HG02610 (cell line): ENCODE measurements at regions not wholly inside any gene's neighbourhood (a gene's known extent, or its start where the extent isn't known, plus 50 kb on each side); places are given as distances from the start of the nearest gene placed in this dataset.
"Not testable (repeated sequence)": the region's sequence is repeated elsewhere in the genome, so short reads cannot be mapped to it uniquely, and the experiment has no call there.

ENCODE experiments used
- ATAC-seq: cut with Tn5 transposase; IDR thresholded peaks from one replicate; pipeline ENCODE4 v1.9.1; 2021; ENCODE audit warnings: mild to moderate bottlenecking, moderate library complexity; ENCODE audit not compliant: unreplicated experiment

GRCh38 chr6:167467793-167468431, 143.0 kb downstream of the TTLL2 start:
- no peak for ATAC-seq

- no peak for ATAC-seq
These were observed 144.2 kb downstream of the TTLL2 start for GRCh38 chr6:167469101-167469500.

DNA sequence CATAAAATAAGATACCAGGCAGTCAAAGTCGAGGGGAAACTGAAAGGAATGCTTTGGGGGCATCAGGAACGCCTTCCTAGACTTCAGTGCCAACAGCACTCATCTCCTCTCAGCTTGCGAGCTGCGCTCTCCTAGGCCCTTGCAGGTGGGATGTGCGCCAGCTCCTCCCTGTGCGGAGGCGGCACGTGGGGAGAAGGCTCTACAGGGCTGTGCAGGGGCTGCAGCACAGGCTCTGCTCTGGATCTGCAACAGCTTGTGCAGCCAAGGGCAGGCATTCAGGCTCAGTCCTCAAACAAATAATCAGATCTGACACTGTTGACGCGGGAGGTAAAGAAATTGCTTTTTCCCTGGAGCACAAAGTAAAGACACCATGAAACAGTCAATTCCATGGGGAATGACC, 144.8 kb downstream of the TTLL2 start:
- ATAC-seq: no peak

- no peak for ATAC-seq
These were observed 145.4 kb downstream of the TTLL2 start for GRCh38 chr6:167470101-167470835.

GRCh38 chr6:167470836-167471547, 146.1 kb downstream of the TTLL2 start:
- ATAC-seq: no peak

GRCh38 chr6:167471548-167471930, 146.7 kb downstream of the TTLL2 start:
- ATAC-seq: no peak

DNA sequence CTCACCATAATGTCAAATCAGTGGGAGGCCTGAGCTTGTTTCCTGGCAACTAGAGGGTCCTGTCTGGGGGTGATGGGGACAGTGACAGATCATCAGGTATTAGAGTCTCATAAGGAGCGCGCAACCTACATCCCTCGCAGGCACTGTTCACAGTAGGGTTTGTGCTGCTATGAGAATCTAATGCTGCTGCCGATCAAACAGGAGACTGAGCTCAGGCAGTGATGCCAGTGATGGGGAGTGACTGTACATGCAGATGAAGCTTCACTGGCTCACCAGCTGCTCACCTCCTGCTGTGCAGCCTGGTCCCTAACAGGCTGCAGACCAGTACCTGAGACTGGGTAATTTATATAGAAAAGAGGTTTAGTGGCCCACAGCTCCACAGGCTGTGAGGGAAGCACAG, 147.3 kb downstream of the TTLL2 start:
- ATAC-seq: no peak

DNA sequence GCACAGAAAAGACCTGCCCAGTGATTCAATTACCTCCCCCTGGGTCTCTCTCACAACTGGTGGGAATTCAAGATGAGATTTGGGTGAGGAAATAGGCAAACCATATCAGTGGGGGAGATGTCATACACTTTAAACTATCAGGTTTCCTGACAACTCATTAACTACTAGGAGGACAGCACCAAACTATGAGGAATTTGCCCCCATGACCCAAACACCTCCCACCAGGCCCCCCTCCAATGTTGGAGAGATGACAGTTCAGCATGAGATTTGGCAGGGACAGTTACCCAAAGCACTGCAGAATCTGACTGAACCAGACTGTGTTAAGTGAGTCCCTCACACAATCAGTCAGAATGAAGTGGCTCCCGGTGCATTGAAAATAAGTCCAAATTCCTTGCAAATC, 148.0 kb downstream of the TTLL2 start:
- ATAC-seq: no peak

DNA sequence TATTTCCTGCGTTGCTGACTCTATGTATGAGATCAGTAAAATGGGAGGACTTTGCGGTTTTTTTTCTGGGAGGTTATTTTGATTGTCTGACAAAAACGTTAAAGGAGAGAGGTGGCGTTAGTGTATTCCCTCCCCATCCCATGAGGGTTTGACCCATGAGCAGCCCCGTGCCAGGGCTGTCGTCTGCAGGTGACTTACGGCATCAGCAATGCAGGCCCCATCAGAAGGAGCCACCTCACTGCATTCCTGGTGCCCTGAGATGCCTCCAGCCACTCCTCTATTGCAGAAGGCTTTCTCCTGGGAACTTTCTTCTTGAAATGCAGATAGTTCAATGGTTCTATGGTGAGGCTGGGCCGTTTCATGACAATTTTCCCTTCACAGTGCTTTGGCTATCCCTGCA, 149.3 kb downstream of the TTLL2 start:
- ATAC-seq: no peak

- no peak for ATAC-seq
These were observed 149.8 kb downstream of the TTLL2 start for GRCh38 chr6:167474725-167475124.

- no peak for ATAC-seq
These were observed 151.1 kb downstream of the TTLL2 start for GRCh38 chr6:167475947-167476346.

- ATAC-seq: no peak
These were observed 152.1 kb downstream of the TTLL2 start for GRCh38 chr6:167476844-167477595.

- no peak for ATAC-seq
These were observed 152.8 kb downstream of the TTLL2 start for GRCh38 chr6:167477688-167478087.

GRCh38 chr6:167479301-167479700, 154.4 kb downstream of the TTLL2 start:
- no peak for ATAC-seq

DNA sequence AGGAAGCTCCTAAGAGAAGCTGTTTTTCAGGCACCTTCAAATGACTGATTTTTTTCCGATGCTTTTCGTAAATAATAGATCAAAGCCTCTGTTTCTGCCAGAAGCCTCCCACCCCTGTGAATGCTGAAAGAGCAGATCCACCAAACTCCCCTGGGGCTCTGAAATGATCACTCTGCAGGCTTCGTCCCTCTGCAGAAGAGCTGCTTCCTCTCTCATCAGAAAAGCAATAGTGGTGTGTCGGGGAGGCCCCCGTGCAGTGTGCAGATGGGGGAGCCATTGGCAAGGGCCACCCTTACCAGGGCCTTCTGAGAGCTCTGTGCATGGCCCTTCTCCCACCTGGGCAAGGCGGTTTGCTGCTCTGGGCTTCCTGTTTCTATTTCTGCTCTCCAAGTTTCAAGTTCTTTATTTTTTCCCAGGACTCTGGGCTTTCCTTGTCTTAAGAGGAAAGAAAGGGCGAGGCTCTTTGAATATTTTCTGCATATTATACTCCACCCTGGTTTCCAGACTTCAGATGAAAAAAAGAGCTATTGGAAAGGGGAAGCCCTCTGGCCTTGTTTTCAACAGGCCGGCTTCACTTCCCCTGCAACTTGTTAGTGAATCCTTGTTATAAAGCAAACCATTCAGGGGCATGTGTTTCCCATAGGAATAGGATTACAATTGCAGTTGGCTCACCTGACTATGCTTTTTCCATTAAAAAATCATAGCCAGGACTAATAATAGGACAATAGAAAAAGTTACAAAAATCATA, 155.2 kb downstream of the TTLL2 start:
- no peak for ATAC-seq

DNA sequence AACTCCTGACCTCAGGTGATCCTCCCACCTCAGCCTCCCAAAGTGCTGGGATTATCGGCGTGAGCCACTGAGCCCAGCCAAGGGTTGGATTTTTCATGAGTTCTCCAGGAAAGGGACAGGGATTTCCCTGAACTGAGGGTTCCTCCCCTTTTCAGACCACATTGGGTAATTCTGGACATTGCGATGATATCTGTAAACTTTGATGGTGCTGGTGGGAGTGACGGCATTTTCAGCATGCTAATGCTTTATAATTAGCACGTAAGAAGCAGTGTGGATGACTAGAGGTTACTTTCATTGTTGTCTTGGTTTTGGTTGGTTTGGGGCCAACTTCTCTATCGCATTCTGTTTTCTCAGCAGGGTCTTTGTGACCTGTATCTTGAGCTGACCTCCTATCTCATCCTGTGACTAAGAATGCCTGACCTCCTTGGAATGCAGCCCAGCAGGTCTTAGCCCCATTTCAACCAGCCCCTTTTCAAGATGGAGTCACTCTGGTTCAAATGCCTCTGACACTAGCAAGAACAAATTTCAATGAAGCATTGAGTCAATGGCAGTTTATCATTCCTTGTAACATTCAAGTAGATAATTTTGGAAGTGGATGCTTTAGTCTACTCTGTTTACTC, 156.5 kb downstream of the TTLL2 start:
- no peak for ATAC-seq

DNA sequence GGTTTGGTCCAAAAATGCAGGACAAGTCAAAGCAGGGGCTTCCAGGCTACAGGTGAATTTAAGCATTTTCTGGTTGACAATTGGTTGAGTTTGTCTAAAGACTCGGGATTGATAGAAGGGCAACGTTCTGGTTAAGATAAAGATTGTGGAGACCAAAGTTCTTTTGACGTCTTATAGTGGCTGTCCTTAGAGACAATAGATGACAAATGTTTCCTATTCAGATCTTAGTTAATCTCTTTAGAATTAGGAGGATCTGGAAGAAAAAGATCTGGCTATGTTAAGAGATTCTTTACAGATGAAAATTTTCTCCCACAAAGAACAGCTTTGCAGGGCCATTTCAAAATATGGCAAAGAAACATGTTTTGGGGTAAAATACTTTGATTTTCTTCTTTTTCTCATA, 157.9 kb downstream of the TTLL2 start:
- not testable (repeated sequence) for ATAC-seq

- no peak for ATAC-seq
These were observed 160.5 kb downstream of the TTLL2 start for GRCh38 chr6:167485186-167485978.
